HEK293T (cell line): ENCODE measurements at regions not wholly inside any gene's neighbourhood (a gene's known extent, or its start where the extent isn't known, plus 50 kb on each side); places are given as distances from the start of the nearest gene placed in this dataset.

Experiments
- BHLHE40 ChIP-seq: fragments of 450-650 bp; IDR thresholded peaks from 2 replicates; pipeline ENCODE4 v1.6.1; 2016; ENCODE audit warnings: mild to moderate bottlenecking, moderate library complexity, borderline replicate concordance
- FOXK2 ChIP-seq: fragments of 450-650 bp; IDR thresholded peaks from 2 replicates; pipeline ENCODE4 v1.6.1; 2016; ENCODE audit warnings: mild to moderate bottlenecking
- FOXM1 ChIP-seq: fragments of 450-650 bp; IDR thresholded peaks from 2 replicates; pipeline ENCODE4 v1.6.1; 2017; ENCODE audit warnings: mild to moderate bottlenecking, borderline replicate concordance
- HDGF ChIP-seq: fragments of 450-650 bp; IDR thresholded peaks from 2 replicates; pipeline ENCODE4 v1.6.1; 2017; ENCODE audit warnings: antibody characterized with exemption, borderline replicate concordance
- LEF1 ChIP-seq: fragments of 450-650 bp; IDR thresholded peaks from 2 replicates; pipeline ENCODE4 v1.6.1; 2017; ENCODE audit warnings: mild to moderate bottlenecking, borderline replicate concordance
- TARDBP ChIP-seq: fragments of 450-650 bp; IDR thresholded peaks from 2 replicates; pipeline ENCODE4 v1.6.1; 2016
- TF ChIP-seq, protein P1 (sequence below): fragments of 450-650 bp; IDR thresholded peaks from 2 replicates; pipeline ENCODE4 v1.6.1; 2016

DNA sequence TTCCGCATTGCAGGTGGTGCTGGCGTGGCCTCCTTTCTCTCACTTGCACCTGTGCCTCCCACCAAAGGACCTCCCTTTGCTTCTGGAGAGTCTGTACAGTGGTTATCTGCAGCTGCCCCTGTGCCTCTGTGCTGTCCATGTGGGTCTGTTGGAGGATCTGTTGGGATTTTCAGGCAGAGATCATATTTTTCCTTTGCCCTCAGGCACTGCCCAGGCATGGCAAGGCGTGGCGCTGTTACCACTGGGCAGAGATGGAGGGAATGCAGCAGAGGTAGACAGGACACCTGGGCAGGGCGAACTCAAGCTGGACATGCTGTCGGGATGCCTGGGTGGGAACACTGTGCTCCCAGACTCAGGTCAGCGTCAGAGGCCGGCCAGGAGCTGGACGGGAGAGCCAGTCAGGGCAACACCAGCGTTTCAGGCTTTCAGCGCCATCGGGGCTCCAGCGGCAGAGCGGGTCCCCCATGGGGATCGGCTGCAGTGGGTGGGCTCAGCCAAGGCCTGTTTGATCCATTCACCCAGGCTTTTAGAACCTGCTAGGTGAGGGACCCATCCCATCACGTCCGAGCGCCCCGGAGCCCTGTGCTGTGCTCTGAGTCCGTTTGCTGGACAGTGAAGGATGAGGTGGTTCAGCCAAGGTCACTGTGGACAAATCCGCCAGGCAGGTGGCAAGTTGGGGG is 718.9 kb downstream of the BRD1 start:
- TF ChIP-seq, protein P1, sequence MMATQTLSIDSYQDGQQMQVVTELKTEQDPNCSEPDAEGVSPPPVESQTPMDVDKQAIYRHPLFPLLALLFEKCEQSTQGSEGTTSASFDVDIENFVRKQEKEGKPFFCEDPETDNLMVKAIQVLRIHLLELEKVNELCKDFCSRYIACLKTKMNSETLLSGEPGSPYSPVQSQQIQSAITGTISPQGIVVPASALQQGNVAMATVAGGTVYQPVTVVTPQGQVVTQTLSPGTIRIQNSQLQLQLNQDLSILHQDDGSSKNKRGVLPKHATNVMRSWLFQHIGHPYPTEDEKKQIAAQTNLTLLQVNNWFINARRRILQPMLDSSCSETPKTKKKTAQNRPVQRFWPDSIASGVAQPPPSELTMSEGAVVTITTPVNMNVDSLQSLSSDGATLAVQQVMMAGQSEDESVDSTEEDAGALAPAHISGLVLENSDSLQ: no peak
- TF ChIP-seq LEF1 (no peak), FOXM1 (no peak), HDGF (no peak), TARDBP (no peak), BHLHE40 (no peak), FOXK2 (no peak)
